ENCODE measurements at regions not wholly inside any gene's neighbourhood (a gene's known extent, or its start where the extent isn't known, plus 50 kb on each side); places are given as distances from the start of the nearest gene placed in this dataset.
A peak's percentile ranks its signal among the peaks of the same experiment; 100 is the strongest.

DNA sequence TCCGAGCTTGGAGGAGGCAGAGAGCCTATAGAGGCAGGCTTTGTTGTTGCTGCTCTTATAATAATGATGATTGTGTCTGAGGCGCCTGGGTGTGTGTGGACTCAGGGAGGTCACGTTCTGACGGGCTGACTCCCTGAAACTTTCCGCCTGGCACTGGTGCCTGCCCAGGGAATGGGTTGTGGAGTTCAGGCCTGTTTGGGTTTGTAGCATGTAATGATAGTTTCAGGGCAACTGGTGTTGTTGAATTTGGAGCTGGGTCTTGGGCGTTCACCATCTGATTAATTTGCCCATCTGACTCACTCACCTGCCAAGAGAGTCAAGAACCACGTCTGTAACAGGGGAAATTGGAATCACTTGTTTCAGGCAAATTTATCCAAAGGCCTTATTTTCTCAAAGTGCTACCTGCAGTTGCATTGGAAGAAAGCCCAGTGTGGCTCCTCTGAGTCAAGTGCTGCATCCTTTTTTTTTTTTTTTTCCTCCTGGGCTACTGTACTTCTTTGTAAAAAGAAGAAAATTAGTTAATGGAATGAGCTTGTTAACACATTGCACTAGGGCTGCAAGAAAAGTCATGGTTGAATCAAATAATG, 386.5 kb downstream of the GADD45G start:
- Mint-ChIP-seq H3K36me3 (no peaks in the 10 kb centered on the region), H3K27me3 (peaks cover 11% of the 10 kb centered on the region), H3K4me3 (no peak overlapping the region), H3K4me1 (no peaks in the 10 kb centered on the region), H3K9me3 (peaks cover 5% of the 10 kb centered on the region), H3K27ac (no peak overlapping the region)
- CTCF ChIA-PET = no interaction called here
- DNase-seq = no peak

- Mint-ChIP-seq H3K9me3 (peaks cover 5% of the 10 kb centered on the region), H3K27ac (no peak overlapping the region), H3K27me3 (peaks cover 11% of the 10 kb centered on the region), H3K36me3 (no peaks in the 10 kb centered on the region), H3K4me3 (no peak overlapping the region), H3K4me1 (no peaks in the 10 kb centered on the region)
- no peak for DNase-seq
- CTCF ChIA-PET = interaction anchor here (0.9 kb wide), 1 partner anchor 390 kb away, joined by 3 read pairs; no protein-coding TSS in a partner anchor
These were observed 387.8 kb downstream of the GADD45G start for GRCh38 chr9:89992326-89993198.

GRCh38 chr9:89993678-89994630, 389.1 kb downstream of the GADD45G start:
- Mint-ChIP-seq H3K27me3 (peaks cover 11% of the 10 kb centered on the region), H3K4me1 (peaks cover 4% of the 10 kb centered on the region), H3K9me3 (peaks cover 5% of the 10 kb centered on the region), H3K27ac (no peak overlapping the region), H3K36me3 (no peaks in the 10 kb centered on the region), H3K4me3 (no peak overlapping the region)
- CTCF ChIA-PET = no interaction called here
- DNase-seq = no peak

DNA sequence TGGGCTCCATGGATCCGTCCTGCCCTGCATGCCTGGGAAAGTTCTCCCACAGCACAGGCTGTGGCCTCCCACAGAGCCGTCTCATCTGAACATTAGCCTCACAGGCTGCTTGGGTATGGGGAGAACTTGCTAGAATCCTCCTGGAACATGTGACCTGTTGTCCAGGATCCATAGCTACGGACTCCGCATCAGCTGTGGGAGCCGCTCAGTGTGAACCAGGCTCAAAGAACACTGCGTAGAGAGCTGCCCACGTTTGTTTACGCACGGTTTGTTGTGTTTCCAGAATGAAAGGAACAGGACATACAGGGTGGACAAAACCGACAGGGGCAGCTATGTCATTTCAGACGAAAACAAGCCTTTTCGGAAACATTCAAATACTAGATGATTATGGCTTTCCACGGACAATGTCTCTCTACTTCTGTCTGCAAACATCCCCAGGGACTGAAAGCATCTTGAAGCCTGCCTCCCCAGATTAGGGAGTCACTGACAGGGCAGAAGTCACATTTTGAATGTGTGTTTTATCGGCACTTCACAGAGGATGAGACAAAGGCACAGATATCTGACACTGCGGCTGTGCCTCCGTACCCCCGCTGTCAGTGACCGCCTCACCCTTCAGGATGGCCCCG, 390.3 kb downstream of the GADD45G start:
- H3K9me3 Mint-ChIP-seq = peaks cover 5% of the 10 kb centered on the region
- no peak for DNase-seq
- peaks cover 12% of the 10 kb centered on the region for H3K27me3 Mint-ChIP-seq
- peaks cover 16% of the 10 kb centered on the region for H3K4me1 Mint-ChIP-seq
- CTCF ChIA-PET = no interaction called here
- no peak overlapping the region for H3K27ac Mint-ChIP-seq
- H3K4me3 Mint-ChIP-seq = no peak overlapping the region
- no peaks in the 10 kb centered on the region for H3K36me3 Mint-ChIP-seq

DNA sequence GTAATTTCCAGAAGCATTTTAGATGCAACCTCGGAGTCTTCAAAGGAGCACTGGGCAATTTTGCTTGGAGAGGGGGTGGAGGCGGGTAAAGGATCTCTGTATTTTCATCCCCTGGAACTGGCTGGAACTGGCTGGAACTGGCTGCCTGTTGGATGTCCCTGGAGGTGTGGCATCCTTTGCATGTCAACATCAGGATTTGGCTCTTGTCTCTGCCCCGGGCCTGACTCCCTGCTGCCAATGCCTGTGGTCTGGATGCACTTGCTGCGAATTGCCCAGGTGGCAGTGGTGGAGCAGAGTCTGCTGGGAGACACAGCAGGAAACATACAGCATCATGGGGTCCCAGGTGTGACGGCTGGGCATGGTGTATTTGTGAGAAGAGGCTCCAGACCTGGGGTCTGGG, 391.3 kb downstream of the GADD45G start:
- CTCF ChIA-PET = no interaction called here
- peaks cover 9% of the 10 kb centered on the region for H3K27me3 Mint-ChIP-seq

GRCh38 chr9:89996773-89997172, 392.0 kb downstream of the GADD45G start:
- CTCF ChIA-PET = interaction anchor here (1.0 to 1.2 kb wide), 2 partner anchors 393 to 399 kb away, joined by 3 to 8 read pairs; no protein-coding TSS in a partner anchor
- H3K36me3 Mint-ChIP-seq = no peaks in the 10 kb centered on the region
- peaks cover 7% of the 10 kb centered on the region for H3K27me3 Mint-ChIP-seq

More for the DNA sequence above, 391.3 kb downstream of the GADD45G start:
- no peaks in the 10 kb centered on the region for H3K9me3 Mint-ChIP-seq
- H3K4me3 Mint-ChIP-seq = no peak overlapping the region
- DNase-seq = no peak
- no peaks in the 10 kb centered on the region for H3K36me3 Mint-ChIP-seq
- H3K27ac Mint-ChIP-seq = no peak overlapping the region
- peaks cover 26% of the 10 kb centered on the region for H3K4me1 Mint-ChIP-seq

GRCh38 chr9:89998633-89999032, 393.8 kb downstream of the GADD45G start:
- CTCF ChIA-PET = interaction anchor here (0.7 to 3.5 kb wide), 6 partner anchors 11 to 400 kb away, joined by 3 to 33 read pairs (median 5); no protein-coding TSS in a partner anchor
- Mint-ChIP-seq H3K9me3 (no peaks in the 10 kb centered on the region), H3K36me3 (no peaks in the 10 kb centered on the region), H3K27me3 (peaks cover 8% of the 10 kb centered on the region), H3K4me3 (no peak overlapping the region), H3K4me1 (peaks cover 27% of the 10 kb centered on the region), H3K27ac (peak overlapping the region; percentile 87)
- no peak for DNase-seq

More at GRCh38 chr9:89996773-89997172, 392.0 kb downstream of the GADD45G start:
- Mint-ChIP-seq H3K27ac (no peak overlapping the region), H3K4me1 (peaks cover 27% of the 10 kb centered on the region), H3K9me3 (no peaks in the 10 kb centered on the region), H3K4me3 (no peak overlapping the region)
- DNase-seq = peak; percentile 31

DNA sequence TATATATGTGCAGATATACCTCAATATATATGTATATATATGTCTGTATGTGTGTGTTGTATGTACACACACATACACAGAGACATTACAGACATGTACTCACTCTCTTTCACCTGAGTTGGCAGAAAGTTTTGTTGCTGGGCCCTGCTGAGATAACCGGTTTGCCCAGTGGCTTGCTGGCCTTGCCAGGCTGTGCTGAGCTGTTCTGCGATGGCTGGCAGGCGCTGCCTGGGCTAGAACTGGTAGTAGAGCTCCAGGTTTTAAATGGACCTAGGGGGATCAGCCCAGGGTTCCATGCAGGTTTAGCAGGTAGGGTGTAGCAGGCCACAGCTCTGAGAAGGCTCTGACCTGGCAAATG, 394.3 kb downstream of the GADD45G start:
- H3K4me3 Mint-ChIP-seq = no peak overlapping the region

DNA sequence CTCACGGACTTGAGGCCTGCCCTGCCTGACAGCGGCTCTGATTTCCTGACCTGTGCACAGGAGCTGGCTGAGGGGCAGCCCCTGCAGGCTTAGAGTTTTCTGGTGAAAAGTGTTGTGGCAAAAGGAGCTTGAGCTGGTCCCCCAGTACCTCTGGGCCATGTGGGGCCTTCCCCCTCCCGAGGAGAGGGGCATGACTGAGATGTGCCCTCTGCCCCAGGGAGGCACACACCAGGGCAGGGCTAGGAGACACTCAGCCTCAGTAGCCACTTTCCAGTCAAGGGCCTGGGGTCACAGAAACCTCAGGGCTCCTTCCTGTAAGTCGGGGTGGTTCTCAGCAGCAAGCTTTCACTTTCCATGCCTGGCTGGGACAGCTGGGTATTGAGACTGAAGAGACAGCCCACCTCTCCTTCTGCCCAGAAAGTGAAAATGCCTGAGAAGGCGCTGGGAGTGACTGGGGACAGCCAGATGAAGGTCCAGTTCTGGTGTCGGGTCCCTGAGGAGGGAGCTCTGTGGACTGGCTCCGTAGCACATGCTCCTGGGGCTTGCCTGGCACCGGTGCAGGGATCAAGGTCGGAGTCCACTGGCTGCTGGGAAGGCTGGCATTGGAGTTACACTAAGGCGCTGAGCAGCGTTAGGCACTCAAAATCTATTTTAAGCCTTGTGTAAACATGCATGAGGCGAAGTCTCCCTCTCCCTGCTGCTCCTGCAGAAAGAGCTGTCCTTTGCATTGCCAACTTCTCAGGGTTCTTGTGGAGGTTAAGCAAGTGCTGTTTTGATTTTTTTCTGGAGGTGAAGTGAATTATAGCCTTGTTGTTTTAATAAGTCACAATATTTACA, 394.9 kb downstream of the GADD45G start:
- CTCF ChIA-PET = interaction anchor here (0.7 to 3.5 kb wide), 9 partner anchors 12 to 402 kb away, joined by 3 to 33 read pairs (median 4); no protein-coding TSS in a partner anchor
- Mint-ChIP-seq H3K27me3 (peaks cover 13% of the 10 kb centered on the region), H3K4me1 (peaks cover 27% of the 10 kb centered on the region), H3K9me3 (no peaks in the 10 kb centered on the region), H3K36me3 (no peaks in the 10 kb centered on the region), H3K4me3 (peak overlapping the region; percentile 70), H3K27ac (peak overlapping the region; percentile 93)
- peak; percentile 85 for DNase-seq

More for the DNA sequence above, 394.3 kb downstream of the GADD45G start:
- no peaks in the 10 kb centered on the region for H3K36me3 Mint-ChIP-seq
- H3K4me1 Mint-ChIP-seq = peaks cover 27% of the 10 kb centered on the region
- H3K9me3 Mint-ChIP-seq = no peaks in the 10 kb centered on the region
- peaks cover 13% of the 10 kb centered on the region for H3K27me3 Mint-ChIP-seq
- CTCF ChIA-PET = interaction anchor here (0.7 to 3.5 kb wide), 7 partner anchors 11 to 401 kb away, joined by 3 to 33 read pairs (median 6); no protein-coding TSS in a partner anchor
- H3K27ac Mint-ChIP-seq = peak overlapping the region; percentile 93
- no peak for DNase-seq

- H3K27ac Mint-ChIP-seq = peak overlapping the region; percentile 49
- DNase-seq = no peak
- H3K4me1 Mint-ChIP-seq = peaks cover 27% of the 10 kb centered on the region
- H3K4me3 Mint-ChIP-seq = no peak overlapping the region
- no peaks in the 10 kb centered on the region for H3K36me3 Mint-ChIP-seq
- no peaks in the 10 kb centered on the region for H3K9me3 Mint-ChIP-seq
- peaks cover 17% of the 10 kb centered on the region for H3K27me3 Mint-ChIP-seq
- CTCF ChIA-PET = interaction anchor here (1.1 to 3.5 kb wide), 4 partner anchors 17 to 398 kb away, joined by 3 to 33 read pairs (median 9); no protein-coding TSS in a partner anchor
These were observed 396.1 kb downstream of the GADD45G start for GRCh38 chr9:90000925-90001324.

DNA sequence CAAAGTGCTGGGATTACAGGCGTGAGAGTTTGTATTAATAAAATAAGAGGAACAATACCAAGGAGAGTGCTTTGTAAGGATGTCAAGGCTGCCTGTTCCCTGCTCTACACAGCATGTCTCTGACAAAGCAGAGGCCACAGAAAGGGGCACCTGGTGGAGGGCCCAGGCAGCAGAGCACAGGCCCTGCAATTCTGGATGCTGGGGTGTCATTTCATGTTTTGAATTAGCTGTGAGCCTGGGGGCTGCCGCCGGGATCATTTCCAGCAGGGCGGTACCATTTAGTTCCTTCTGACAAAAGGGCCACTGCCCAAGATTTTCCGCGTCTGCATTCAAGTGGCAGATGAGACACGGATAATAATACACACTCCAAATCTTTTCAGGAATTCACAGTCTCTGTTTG, 396.9 kb downstream of the GADD45G start:
- Mint-ChIP-seq H3K27me3 (peaks cover 17% of the 10 kb centered on the region), H3K4me3 (no peak overlapping the region), H3K4me1 (peaks cover 31% of the 10 kb centered on the region), H3K27ac (no peak overlapping the region), H3K9me3 (no peaks in the 10 kb centered on the region), H3K36me3 (no peaks in the 10 kb centered on the region)
- no peak for DNase-seq
- CTCF ChIA-PET = interaction anchor here (1.2 kb wide), 1 partner anchor 18 kb away, joined by 5 read pairs; no protein-coding TSS in a partner anchor

GRCh38 chr9:90002397-90003271, 397.8 kb downstream of the GADD45G start:
- CTCF ChIA-PET = no interaction called here
- H3K4me3 Mint-ChIP-seq = no peak overlapping the region
- H3K36me3 Mint-ChIP-seq = no peaks in the 10 kb centered on the region

More at GRCh38 chr9:90002397-90003271, 397.8 kb downstream of the GADD45G start:
- Mint-ChIP-seq H3K9me3 (no peaks in the 10 kb centered on the region), H3K27me3 (peaks cover 19% of the 10 kb centered on the region), H3K4me1 (peaks cover 31% of the 10 kb centered on the region), H3K27ac (no peak overlapping the region)
- DNase-seq = no peak

All from activated naive CD4-positive, alpha-beta T cell treated with anti-CD3 and anti-CD28 coated beads, Interleukin-2, amount 10 ng/mL, durations not matched to agents 7 days and 5 days (primary cell).